ENCODE measurements at regions not wholly inside any gene's neighbourhood (a gene's known extent, or its start where the extent isn't known, plus 50 kb on each side); places are given as distances from the start of the nearest gene placed in this dataset.

DNA sequence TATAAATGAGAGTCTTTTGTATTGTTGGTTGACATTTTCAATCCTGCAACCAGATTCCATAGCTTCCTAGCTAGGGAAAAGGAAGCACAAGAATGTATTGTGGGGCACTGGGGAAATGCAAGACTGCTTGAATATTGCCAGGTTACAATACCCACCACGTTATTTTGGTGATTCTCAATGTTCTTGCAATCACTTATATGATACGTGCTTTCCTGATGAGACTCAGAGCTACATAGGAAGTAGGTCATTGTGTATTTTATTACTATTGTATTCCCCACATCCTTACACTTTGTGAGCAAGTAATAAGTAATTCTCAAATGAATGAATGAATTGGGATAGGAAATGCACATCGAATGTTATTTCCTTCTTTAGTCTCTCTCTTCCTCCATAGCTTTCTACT, 217.1 kb upstream of the CD180 start:
- DNase-seq = no peak
- no peaks in the 10 kb centered on the region for H3K9me3 ChIP-seq
- no peaks in the 10 kb centered on the region for H3K27me3 ChIP-seq
- H3K36me3 ChIP-seq = no peaks in the 10 kb centered on the region
- H3K4me3 ChIP-seq = no peak overlapping the region

DNA sequence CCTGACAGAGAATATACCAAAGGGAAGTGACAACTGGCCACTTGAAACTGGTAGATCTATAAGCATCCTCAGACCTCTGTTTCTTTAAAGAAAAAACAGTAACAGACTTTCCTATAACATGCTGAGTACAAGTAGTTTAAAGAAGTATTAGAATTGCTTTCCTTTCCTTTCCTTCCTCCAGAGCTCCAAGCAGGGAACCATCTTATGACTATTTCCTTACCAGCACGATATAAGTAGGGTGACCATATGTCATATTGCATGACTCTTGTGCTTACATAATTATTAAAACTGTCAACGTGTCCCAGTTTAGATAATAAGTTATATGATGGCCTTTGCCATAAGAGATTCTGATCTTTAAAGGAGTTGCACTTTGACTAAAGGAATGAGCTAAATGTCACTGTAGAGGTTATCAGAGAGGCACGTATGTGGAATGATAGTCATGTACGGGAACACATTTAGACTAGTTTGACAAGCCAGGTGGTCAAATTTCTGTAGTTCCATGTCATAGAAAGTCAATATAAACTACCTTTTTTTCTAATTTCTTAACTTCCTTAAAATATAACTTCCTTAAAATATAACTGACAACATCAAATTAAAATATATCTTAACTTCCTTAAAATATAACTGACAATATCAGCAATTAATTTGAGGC, 212.7 kb upstream of the CD180 start:
- Histone ChIP-seq H3K4me3 (no peak overlapping the region), H3K36me3 (no peaks in the 10 kb centered on the region), H3K27me3 (no peaks in the 10 kb centered on the region), H3K9me3 (no peaks in the 10 kb centered on the region)
- DNase-seq = no peak

DNA sequence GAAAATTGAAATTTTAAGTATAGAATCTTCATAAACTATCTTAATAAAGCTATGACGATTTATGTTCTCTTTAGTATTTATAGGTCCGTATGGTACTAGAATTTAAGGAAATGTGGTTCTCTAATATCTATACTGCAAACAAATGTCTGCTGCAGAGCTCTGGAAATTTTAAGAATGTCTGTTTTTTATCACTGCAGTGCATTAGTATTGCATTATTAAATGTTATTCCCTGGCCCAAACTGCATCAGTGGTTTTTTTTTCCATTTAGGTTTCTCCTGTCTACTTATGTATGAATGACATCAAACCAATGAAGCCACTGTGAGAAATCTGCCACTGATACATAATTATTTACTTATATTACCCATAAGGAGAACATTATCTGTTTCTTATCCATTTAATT, 211.4 kb upstream of the CD180 start:
- Histone ChIP-seq H3K36me3 (no peaks in the 10 kb centered on the region), H3K9me3 (no peaks in the 10 kb centered on the region), H3K4me3 (no peak overlapping the region), H3K27me3 (no peaks in the 10 kb centered on the region)
- DNase-seq = no peak

DNA sequence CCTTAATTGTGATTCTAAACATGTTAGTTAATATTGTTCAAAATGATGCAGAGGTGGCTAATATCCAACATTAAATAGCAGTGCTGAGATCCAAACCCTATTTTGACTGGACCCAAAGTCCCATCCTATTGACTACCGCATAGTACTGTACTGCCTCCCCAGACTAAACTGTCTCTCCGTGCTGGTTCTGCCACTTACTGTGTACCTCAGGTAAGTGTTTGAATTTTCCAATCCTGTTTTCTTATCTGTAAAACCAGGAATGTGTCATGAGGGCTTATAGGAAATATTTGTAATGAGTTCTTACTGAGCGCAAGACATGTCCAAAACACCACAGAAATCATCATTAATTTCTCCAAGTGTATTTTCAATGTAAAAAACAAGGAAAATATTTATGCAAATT, 209.2 kb upstream of the CD180 start:
- DNase-seq = no peak
- no peak overlapping the region for H3K4me3 ChIP-seq
- H3K27me3 ChIP-seq = no peaks in the 10 kb centered on the region
- H3K36me3 ChIP-seq = no peaks in the 10 kb centered on the region
- no peaks in the 10 kb centered on the region for H3K9me3 ChIP-seq

DNA sequence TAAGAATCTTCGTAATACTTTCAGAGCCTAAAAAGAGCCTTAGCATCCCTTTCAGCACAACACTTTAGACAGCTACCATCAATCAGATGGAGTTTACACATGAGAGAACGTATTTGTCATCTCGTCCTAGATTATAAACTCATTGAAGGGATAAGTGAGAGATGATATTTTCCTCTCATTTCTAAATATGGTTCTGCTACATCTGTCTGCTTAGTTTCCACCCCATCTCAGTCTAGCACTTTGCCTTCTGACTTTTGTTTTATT, 208.4 kb upstream of the CD180 start:
- Histone ChIP-seq H3K9me3 (no peaks in the 10 kb centered on the region), H3K36me3 (no peaks in the 10 kb centered on the region), H3K27me3 (no peaks in the 10 kb centered on the region), H3K4me3 (no peak overlapping the region)
- DNase-seq = no peak

DNA sequence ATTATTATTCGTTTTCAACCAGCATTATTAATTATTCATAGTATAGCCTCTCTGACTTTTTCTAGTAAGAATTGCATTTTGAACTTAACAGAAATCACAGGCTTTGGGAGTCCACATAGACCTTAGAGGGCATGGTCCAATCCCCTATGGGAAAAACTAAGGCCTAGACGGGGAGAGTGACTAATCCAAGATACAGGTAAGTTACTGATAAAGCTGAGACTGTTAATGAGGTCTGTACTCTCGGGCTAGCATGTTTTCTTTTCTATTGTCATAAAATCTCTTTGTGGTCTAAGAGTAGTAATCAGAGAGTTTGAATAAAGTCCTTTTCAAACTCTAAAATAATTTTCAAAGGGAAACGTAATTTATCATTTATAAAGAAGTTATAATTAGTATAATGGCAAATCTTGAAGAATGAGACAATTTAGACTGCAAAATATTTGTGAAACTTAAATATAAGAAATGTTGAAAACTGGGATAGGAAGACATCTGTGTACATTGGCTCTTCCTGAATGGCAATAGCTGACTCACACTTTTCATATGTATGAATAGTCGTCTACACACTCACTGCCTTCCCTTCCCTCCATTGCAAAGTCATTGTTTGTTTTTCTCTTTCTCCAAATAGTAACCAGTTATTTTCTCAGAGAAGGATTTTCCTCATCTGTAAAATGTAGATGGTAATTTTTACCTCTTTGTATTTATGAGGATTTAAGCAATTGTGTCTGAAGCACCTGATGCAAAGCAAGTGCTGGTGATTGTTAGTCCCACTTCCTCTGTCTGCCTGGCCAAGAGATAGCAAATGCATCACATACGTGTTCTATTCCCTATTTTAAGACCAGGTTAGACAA, 207.9 kb upstream of the CD180 start:
- no peak for DNase-seq
- no peak overlapping the region for H3K4me3 ChIP-seq
- H3K9me3 ChIP-seq = no peaks in the 10 kb centered on the region
- H3K27me3 ChIP-seq = no peaks in the 10 kb centered on the region
- no peaks in the 10 kb centered on the region for H3K36me3 ChIP-seq

DNA sequence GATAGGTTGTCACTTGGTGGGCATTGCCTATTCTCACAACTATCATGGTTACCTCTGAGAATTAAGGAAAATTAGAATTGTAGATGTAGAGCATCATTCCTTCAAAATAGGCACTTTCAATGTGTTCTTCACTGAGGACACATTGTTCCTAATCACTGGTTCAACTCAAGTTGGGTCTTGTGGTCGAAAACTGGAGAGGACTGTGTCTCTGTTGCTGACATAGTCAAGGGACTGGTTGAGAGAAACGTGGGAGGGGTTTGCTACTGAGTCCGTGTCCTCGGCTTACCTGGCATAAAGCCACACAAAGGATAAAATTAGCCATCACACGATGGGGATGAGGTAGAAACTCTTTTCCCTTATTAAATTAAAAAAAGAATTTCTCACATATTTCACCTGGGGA, 205.9 kb upstream of the CD180 start:
- H3K27me3 ChIP-seq = no peaks in the 10 kb centered on the region
- H3K9me3 ChIP-seq = no peaks in the 10 kb centered on the region
- DNase-seq = no peak
- H3K36me3 ChIP-seq = no peaks in the 10 kb centered on the region
- H3K4me3 ChIP-seq = no peak overlapping the region

DNA sequence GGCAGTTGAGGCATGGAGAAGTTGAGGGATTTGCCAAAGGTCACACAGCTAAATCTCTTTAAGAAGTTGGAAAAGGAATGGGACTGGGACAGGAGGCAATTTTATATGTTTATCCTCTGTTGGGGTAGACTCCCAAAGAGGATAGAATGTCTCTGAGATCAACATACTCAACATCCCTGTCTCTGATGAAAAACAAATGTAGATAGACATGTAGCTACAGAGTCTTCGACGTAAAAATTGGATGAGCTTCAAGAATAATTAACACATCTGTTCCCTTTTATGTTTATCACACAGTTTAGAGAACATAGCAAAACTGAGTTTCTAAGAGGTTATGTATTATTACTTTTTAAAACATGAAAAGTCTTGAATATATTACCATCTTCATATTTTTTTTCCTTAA, 204.6 kb upstream of the CD180 start:
- no peaks in the 10 kb centered on the region for H3K27me3 ChIP-seq
- no peak overlapping the region for H3K4me3 ChIP-seq
- H3K9me3 ChIP-seq = no peaks in the 10 kb centered on the region
- no peaks in the 10 kb centered on the region for H3K36me3 ChIP-seq
- no peak for DNase-seq

DNA sequence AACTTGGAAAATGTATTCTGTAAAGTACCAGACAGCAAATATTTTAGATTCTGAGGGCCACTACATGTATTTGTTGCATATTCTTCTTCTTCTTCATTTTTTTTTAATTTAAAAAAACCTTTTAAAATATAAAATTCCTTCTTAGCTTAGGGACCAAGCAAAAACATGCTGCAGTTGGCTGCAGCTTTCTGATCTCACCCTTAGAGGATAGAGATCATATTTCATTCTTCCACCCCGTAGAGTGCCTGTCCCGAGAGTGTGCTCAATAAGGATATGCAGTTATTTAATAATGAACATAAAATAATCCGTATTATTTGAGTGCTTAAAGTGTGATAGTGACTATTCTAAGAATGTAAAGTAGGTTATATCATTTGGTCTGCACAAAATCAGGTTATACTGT, 204.2 kb upstream of the CD180 start:
- Histone ChIP-seq H3K36me3 (no peaks in the 10 kb centered on the region), H3K4me3 (no peak overlapping the region), H3K9me3 (no peaks in the 10 kb centered on the region), H3K27me3 (no peaks in the 10 kb centered on the region)
- DNase-seq = no peak

DNA sequence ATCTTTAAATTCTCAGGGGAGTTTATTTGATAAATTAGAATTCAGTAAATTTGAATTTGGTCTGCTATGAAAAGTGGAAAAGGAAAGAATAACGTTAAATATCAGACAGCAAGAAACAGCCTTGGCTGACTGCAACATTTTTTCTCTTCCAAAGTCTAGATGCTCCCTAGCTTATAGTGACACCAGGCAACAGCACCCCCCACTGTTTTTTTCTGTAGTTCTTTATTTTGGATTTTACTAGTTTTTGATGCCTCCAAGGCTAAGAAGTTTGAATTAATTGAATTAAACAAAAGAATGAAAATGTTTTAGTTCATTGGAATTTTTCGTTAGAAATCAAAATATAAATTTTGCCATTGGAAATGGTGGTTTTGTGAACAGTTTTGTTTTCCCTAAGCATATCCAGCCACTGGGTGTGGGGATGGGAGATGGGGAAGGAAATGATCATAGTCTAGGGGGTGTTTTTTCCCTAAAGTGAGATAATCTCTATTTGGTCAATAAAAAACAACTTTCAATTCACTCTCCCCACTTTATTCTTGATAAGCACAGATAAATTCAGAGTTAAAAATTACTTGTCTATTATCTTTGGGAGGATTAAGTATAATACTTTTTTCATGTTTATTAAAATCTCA, 199.3 kb upstream of the CD180 start:
- H3K27me3 ChIP-seq = no peaks in the 10 kb centered on the region
- H3K36me3 ChIP-seq = no peaks in the 10 kb centered on the region
- no peak overlapping the region for H3K4me3 ChIP-seq
- no peaks in the 10 kb centered on the region for H3K9me3 ChIP-seq
- DNase-seq = no peak

DNA sequence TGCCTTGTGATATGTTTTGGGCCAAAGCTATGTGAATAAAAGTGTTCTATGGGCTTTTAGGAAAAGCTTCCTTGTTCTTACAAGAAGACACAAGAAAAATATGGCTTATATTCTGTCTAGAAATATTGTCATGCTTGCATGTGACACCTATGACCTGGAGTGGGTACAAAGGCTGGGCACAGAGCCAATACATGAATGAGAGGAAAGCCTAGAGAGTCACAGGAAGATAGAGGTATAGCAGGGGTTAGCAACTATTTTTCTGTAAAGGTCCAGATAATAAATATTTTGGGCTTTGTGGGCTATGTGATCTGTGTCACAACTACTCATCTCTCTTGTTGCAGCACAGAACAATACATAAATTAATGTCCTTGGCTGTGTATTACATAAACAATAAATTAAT, 196.6 kb upstream of the CD180 start:
- H3K36me3 ChIP-seq = no peaks in the 10 kb centered on the region
- no peak overlapping the region for H3K4me3 ChIP-seq
- H3K27me3 ChIP-seq = no peaks in the 10 kb centered on the region
- H3K9me3 ChIP-seq = no peaks in the 10 kb centered on the region
- no peak for DNase-seq

DNA sequence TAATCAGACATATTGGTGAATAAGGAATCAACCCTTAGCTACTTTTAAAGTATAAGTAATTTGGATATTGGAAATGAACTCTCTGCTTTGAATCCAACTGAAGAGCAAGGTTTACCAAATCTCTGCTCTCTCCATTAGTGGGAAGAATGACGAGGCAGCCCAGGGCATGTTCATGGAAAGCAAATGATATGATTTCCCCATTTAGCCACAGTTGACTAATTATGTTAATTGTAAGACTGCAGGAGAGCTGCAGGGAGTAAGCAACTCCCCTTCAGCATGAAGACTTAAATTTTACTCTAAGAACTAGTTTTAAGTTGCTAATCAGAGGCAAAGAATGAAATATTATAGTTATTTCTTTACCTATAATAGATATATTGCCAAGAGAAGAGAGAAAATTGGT, 194.3 kb upstream of the CD180 start:
- Histone ChIP-seq H3K27me3 (no peaks in the 10 kb centered on the region), H3K9me3 (no peaks in the 10 kb centered on the region), H3K4me3 (no peak overlapping the region), H3K36me3 (no peaks in the 10 kb centered on the region)
- DNase-seq = no peak

DNA sequence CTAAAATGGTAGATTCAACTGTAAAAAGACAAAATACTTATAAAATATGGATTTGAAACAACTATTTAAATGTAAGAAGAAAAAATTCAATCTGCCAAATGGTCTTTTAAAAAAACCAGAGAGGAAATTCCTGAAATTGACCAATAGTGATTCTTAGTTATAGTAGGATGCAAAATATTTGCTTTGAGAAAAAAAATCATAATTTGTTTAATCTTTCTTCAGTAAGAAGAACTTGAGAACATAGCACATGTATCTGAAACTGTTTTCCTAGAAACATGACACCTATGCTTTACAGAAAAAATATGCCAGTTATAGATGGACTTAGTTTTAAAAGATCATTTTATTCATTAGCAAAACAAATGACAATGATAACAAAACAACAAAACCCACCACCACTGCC, 186.9 kb upstream of the CD180 start:
- Histone ChIP-seq H3K4me3 (no peak overlapping the region), H3K27me3 (no peaks in the 10 kb centered on the region), H3K36me3 (no peaks in the 10 kb centered on the region), H3K9me3 (no peaks in the 10 kb centered on the region)
- no peak for DNase-seq

DNA sequence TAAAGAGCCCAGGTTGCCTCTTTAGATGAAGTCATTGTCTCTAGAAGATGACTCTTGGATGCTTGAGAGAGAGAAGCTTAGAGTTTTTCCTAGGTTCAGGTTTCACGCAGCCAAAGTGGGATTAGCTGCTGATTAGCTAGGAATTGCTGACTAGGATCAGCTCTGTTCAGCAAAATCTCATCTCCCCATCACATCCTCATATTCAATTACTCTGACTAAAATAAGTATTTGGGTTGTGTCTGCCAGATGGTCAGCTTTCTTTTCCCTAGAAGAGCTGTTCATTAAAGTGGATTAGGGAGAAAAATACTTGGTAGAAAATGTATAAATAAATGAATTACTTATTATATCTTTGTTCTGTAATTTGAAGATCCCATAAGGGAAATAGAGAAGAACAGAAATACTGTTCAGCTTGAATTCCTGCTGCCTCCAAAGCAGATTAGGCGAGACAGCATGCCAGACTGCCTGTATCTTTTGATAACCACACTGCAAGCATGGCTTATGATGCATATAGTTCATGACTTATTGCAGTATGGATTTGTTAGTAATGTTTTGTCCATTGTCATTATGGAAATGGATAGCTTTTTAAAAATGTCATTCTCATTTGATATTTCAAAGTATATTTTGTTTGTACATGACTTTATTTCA, 184.8 kb upstream of the CD180 start:
- DNase-seq = no peak
- Histone ChIP-seq H3K4me3 (no peak overlapping the region), H3K9me3 (no peaks in the 10 kb centered on the region), H3K36me3 (no peaks in the 10 kb centered on the region), H3K27me3 (no peaks in the 10 kb centered on the region)

DNA sequence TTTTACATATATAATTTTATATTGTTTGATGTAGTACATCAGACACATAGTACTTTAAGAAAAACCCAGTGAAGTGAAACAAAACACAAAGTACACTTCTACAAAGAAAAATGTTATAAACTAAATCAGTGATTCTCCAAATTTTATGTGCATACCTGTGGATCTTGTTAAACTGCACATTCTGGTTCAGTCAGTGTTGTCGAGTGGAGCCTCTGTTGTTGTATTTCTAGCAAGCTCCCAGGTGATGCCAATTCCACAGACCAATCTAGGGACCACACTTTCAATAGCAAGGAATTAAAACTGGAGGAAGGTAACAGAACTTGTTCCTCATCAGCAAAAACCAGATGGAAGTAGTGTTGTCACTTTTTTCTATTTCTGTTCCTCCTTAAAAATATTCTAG, 183.8 kb upstream of the CD180 start:
- no peak overlapping the region for H3K4me3 ChIP-seq
- H3K27me3 ChIP-seq = no peaks in the 10 kb centered on the region
- no peaks in the 10 kb centered on the region for H3K36me3 ChIP-seq
- H3K9me3 ChIP-seq = no peaks in the 10 kb centered on the region
- DNase-seq = no peak

DNA sequence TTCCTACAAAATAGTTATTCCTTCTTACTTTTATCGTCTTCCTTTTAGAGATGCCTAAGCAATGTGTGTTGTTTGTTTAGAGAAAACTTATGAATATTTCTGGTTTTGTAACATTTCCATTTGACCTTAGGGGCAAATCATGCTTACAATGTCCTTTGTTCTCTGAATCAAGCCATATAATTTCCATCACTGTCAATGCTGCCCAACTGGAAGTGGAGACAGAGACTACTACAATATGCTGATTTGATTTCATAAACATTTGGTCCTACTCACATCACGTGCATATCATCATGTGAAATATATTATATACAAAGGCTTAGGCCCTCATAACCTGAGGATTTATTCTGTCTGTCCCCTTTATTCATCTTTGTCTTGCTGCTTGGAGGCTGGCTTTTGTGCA, 183.2 kb upstream of the CD180 start:
- H3K9me3 ChIP-seq = no peaks in the 10 kb centered on the region
- no peak for DNase-seq
- no peak overlapping the region for H3K4me3 ChIP-seq
- H3K27me3 ChIP-seq = no peaks in the 10 kb centered on the region
- H3K36me3 ChIP-seq = no peaks in the 10 kb centered on the region

DNA sequence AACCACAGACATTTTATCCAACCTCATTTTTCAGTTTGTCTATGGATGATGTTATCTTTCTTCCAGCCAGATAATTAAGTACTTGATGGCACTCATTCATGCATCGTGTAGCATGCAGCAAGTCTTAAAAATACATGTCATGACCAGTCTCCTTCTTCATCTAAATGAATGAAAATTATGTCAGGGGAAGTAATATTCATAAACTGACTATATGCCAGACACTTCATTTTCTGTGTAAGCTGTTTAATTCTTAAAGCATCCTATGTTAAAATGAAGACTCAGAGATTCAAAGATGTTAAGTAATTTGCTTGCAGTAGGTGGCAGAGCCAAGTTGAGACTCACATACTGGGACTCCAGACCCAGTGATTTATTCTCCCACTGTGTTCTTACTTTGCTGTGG, 181.7 kb upstream of the CD180 start:
- Histone ChIP-seq H3K36me3 (no peaks in the 10 kb centered on the region), H3K4me3 (no peak overlapping the region), H3K9me3 (no peaks in the 10 kb centered on the region), H3K27me3 (no peaks in the 10 kb centered on the region)
- no peak for DNase-seq

DNA sequence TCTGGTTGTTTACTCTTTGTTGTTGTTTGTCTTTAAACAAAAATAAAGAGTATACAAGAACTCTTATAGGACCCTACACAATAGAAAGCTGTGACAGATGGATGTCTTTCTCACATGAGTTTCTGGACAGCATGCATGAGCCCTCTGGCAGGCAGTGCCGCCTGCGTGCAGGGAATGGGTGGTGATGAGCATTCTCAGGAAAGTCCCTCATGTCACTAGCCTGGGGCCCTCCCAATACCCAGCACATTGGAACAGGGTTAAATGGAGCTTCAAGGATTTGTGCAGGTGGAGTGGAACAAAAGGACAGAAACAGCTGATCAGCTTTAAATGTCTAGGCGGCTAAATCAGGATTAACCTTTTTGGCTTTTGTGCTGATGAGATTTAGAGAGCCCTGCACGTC, 181.0 kb upstream of the CD180 start:
- Histone ChIP-seq H3K27me3 (no peaks in the 10 kb centered on the region), H3K4me3 (no peak overlapping the region), H3K36me3 (no peaks in the 10 kb centered on the region), H3K9me3 (no peaks in the 10 kb centered on the region)
- DNase-seq = no peak
